LNCAP (cell line): ENCODE measurements at regions not wholly inside any gene's neighbourhood (a gene's known extent, or its start where the extent isn't known, plus 50 kb on each side); places are given as distances from the start of the nearest gene placed in this dataset.

Experiments
- CTCF ChIP-seq: fragments of 450-650 bp; IDR thresholded peaks from 2 replicates; pipeline ENCODE4 v1.5.1; 2017; ENCODE audit warnings: mild to moderate bottlenecking

- no peak for TF ChIP-seq CTCF
Measured at GRCh38 chr10:118960157-118961090, 69.1 kb upstream of the NANOS1 start.

GRCh38 chr10:118961436-118961835 is 68.1 kb upstream of the NANOS1 start:
- TF ChIP-seq CTCF, result no peak

GRCh38 chr10:118963341-118963740 is 66.2 kb upstream of the NANOS1 start:
- no peak for TF ChIP-seq CTCF

- no peak for TF ChIP-seq CTCF
Measured at GRCh38 chr10:118963933-118964332, 65.6 kb upstream of the NANOS1 start.

DNA sequence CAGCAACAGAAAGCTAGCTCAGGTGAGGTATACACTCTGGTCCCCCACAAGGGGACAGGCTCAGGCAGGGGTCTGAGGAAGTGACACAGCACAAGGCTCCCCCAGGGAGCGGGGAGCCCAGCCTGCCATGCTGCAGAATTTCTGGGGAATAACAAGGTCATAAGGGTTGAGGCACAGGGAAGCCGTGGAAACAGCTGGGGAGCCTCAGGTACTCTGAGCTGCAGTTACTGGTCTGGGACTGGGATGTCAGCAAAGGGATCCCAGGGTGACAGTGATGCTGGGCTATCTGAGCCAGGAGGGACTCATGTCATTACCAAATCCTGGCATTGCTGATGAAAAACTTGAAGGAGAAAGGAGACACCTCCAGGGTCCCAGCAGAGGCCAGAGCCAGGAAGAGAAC is 64.4 kb upstream of the NANOS1 start:
- no peak for TF ChIP-seq CTCF

GRCh38 chr10:118965645-118966044 is 63.9 kb upstream of the NANOS1 start:
- no peak for TF ChIP-seq CTCF

GRCh38 chr10:118966076-118966849 is 63.3 kb upstream of the NANOS1 start:
- TF ChIP-seq CTCF, result no peak
